ENCODE measurements at regions not wholly inside any gene's neighbourhood (a gene's known extent, or its start where the extent isn't known, plus 50 kb on each side); places are given as distances from the start of the nearest gene placed in this dataset.

DNA sequence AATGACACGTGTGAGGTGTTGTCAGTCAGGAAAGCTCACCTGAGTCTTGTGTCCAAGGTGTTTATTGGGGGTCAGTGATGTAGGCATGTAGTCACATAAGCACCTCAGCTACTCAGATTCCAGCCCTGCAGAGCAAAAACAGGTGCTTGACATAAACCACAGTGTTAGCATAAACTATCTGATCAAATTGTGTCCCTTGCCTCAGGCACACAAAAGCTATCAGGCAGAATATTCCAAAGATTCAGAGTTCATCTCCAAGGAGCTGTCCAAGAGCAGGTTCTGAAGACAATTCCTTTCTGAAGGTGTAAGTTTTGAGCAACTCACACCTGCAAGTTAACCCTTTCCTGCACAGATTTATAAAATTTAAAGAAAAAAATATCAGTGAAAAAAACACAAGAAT is 102.2 kb upstream of the ITGA1 start:
- DNase-seq = no peak
- Histone ChIP-seq H3K27me3 (no peaks in the 10 kb centered on the region), H3K27ac (no peak overlapping the region), H3K9me3 (no peaks in the 10 kb centered on the region), H3K4me1 (peaks cover 0 to 10% (median 8%) of the 10 kb centered on the region in 4 donors), H3K36me3 (no peaks in the 10 kb centered on the region), H3K4me3 (no peak overlapping the region)
- TF ChIP-seq, protein P1, sequence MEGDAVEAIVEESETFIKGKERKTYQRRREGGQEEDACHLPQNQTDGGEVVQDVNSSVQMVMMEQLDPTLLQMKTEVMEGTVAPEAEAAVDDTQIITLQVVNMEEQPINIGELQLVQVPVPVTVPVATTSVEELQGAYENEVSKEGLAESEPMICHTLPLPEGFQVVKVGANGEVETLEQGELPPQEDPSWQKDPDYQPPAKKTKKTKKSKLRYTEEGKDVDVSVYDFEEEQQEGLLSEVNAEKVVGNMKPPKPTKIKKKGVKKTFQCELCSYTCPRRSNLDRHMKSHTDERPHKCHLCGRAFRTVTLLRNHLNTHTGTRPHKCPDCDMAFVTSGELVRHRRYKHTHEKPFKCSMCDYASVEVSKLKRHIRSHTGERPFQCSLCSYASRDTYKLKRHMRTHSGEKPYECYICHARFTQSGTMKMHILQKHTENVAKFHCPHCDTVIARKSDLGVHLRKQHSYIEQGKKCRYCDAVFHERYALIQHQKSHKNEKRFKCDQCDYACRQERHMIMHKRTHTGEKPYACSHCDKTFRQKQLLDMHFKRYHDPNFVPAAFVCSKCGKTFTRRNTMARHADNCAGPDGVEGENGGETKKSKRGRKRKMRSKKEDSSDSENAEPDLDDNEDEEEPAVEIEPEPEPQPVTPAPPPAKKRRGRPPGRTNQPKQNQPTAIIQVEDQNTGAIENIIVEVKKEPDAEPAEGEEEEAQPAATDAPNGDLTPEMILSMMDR (IDR thresholded peaks at IDR 0.05) = no peak
- intact Hi-C loops (cut with DNase I; ENCODE audit: low total_unique reads) = no loop called here

DNA sequence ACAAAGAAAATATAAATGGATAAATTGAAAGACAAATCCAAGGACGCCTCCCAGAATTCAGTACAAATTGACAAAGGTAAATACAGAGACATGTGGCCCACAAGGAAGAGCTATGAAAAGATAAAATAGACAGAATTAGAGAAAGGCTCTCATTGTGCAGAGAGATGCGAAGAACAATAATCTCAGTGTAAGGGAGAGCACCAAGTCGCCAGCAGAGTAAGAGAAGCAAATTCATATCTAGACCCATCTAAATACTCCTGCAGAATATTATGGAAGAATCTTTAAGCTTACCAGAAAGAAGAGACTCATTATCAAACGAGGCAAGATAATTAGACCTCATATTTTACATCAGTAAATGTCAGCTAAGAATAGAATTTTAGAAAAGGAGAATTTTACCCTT is 101.7 kb upstream of the ITGA1 start:
- intact Hi-C loops (cut with DNase I; ENCODE audit: low total_unique reads) = no loop called here
- Histone ChIP-seq H3K4me1 (peaks cover 0 to 14% (median 9%) of the 10 kb centered on the region in 4 donors), H3K9me3 (no peaks in the 10 kb centered on the region), H3K4me3 (no peak overlapping the region), H3K27ac (no peak overlapping the region), H3K27me3 (no peaks in the 10 kb centered on the region), H3K36me3 (no peaks in the 10 kb centered on the region)
- DNase-seq = no peak
- TF ChIP-seq, protein P1 (IDR thresholded peaks at IDR 0.05) = no peak

DNA sequence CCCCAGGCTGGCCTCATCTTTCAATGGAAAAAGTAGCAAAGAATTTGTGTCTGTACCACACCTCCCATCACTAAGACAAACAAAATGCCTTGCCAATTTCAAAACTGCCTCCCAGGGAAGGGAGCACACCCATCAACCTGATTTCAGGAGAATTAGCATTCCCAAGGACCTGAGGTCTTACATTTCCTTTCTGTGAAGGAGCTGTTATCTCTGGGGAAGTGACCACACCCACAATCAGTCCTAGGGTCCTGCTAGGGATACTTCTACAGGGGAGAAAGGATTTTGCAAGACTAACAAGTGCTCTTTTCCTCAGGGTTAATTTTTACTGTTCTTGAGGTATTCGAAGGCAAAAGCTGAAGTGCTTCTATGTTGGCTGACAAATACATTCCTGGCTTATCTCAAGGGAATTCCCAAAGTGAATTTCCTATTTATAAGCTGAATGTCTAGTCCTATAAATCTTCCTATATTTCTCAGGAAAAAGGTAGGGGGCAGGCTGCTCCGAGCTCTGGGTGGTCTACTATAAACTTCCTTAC is 97.4 kb upstream of the ITGA1 start:
- H3K9me3 ChIP-seq = no peaks in the 10 kb centered on the region
- TF ChIP-seq, protein P1 (IDR thresholded peaks at IDR 0.05) = no peak
- peaks cover 0 to 57% (median 26%) of the 10 kb centered on the region in 4 donors for H3K4me1 ChIP-seq
- intact Hi-C loops (cut with DNase I; ENCODE audit: low total_unique reads) = loop anchor here (10.0 kb wide), 2 partner anchors 94 to 224 kb away; partner anchors contain the start of genes ITGA1 and PELO
- H3K27me3 ChIP-seq = no peaks in the 10 kb centered on the region
- no peak for DNase-seq
- H3K36me3 ChIP-seq = no peaks in the 10 kb centered on the region
- H3K4me3 ChIP-seq = no peak overlapping the region
- peak overlapping the region; percentile 10 to 39 for H3K27ac ChIP-seq

DNA sequence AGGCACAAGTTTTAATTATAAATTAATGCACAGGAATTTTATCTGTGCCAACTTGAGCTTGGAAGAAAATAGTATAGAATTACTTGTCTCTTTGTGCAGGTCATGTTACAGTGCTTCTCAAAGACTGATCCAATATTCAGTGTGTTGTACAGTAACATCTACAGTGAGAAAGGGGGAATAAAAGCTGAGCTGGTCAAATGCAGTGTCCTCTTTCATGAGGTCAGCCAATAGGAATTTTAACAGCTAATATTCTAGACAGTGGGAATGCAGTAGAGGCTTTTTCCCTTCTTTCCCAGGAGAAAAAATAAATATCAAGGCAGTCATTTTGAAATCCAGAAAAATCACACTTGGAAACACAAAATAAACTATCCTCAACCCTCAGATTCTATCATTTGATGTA is 95.7 kb upstream of the ITGA1 start:
- H3K9me3 ChIP-seq = no peaks in the 10 kb centered on the region
- no peak for DNase-seq
- H3K27ac ChIP-seq = peak overlapping the region in 1 of 2 donors; percentile 5
- TF ChIP-seq, protein P1 (IDR thresholded peaks at IDR 0.05) = no peak
- H3K27me3 ChIP-seq = no peaks in the 10 kb centered on the region
- H3K4me1 ChIP-seq = peaks cover 0 to 72% (median 31%) of the 10 kb centered on the region in 4 donors
- no peaks in the 10 kb centered on the region for H3K36me3 ChIP-seq
- intact Hi-C loops (cut with DNase I; ENCODE audit: low total_unique reads) = loop anchor here (10.0 kb wide), 2 partner anchors 93 to 223 kb away; partner anchors contain the start of genes ITGA1 and PELO
- no peak overlapping the region for H3K4me3 ChIP-seq

DNA sequence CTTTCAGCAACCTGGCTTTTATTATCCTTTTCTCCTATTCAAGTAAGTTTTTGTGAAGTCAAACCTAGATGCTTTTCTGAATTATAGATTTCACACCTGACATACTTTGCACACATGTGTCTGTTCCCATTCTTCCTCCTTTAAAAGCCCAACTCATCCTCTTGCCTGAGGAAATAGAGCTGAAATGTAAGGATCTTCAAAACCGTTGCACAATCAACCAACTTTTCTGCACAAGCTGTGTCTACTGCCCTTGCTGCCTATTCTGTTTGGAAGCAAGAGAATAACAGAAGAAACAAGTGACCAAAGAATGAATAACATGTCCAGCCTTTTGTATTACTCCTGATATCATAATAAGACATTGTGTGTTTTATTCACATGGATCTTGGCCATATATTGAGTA is 95.1 kb upstream of the ITGA1 start:
- intact Hi-C loops (cut with DNase I; ENCODE audit: low total_unique reads) = loop anchor here (10.0 kb wide), 2 partner anchors 92 to 222 kb away; partner anchors contain the start of genes ITGA1 and PELO
- Histone ChIP-seq H3K9me3 (no peaks in the 10 kb centered on the region), H3K27ac (peak overlapping the region in 1 of 2 donors; percentile 5), H3K4me3 (no peak overlapping the region), H3K36me3 (no peaks in the 10 kb centered on the region), H3K4me1 (peaks cover 0 to 72% (median 31%) of the 10 kb centered on the region in 4 donors), H3K27me3 (no peaks in the 10 kb centered on the region)
- TF ChIP-seq, protein P1 (IDR thresholded peaks at IDR 0.05) = no peak
- no peak for DNase-seq

All from tibial artery (tissue), 4 donors.